ENCODE measurements at regions not wholly inside any gene's neighbourhood (a gene's known extent, or its start where the extent isn't known, plus 50 kb on each side); places are given as distances from the start of the nearest gene placed in this dataset.

GRCh38 chr3:79820089-79820488 lies 52.3 kb upstream of the ROBO1 start:
- DNase-seq (ENCODE audit: low read depth in 2 of 2) = no peak

DNA sequence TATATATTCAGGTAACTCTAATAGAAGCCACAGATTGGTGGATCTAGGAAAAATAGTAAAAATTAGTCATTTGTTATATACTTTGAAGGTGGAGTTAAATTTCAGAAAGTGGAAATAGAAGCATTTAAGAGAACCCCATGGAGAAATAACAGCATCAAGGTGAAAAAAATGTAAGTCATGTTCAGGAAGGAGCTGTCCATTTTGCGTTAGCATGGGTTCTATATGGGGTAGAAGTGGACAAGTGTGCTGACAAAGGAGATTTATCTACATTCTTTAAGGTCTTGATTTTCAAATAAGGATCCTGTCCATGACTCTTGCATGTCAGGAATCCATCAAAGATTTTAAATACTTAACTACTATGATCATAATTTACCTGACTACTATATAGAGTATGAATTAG lies 50.2 kb upstream of the ROBO1 start:
- DNase-seq (ENCODE audit: low read depth in 2 of 2) = no peak
